ENCODE measurements at regions not wholly inside any gene's neighbourhood (a gene's known extent, or its start where the extent isn't known, plus 50 kb on each side); places are given as distances from the start of the nearest gene placed in this dataset.
A peak's percentile ranks its signal among the peaks of the same experiment; 100 is the strongest.

DNA sequence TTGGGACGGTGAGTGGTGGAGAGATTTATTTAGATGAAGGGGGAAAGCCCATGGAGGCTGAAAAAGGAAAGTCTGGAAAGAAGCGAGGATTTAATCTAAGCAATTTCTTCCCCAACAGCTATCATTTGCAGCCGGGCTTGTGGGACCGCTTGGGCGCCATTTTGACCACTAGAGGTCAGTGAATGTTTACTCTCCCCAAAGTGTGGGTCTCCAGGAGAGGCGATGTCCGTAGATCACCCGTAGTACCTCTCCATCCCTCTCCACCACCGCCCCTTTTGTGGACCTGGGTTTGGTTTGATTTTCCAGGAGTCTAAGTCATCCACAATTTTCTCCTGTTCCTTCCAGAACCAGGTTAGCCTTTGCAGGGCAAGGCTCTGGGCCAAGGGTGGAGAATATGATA is 91.2 kb upstream of the PARP11 start:
- H3K27ac ChIP-seq (ENCODE audit: low read depth, low read length, poor library complexity, severe bottlenecking), result no peak overlapping the region

DNA sequence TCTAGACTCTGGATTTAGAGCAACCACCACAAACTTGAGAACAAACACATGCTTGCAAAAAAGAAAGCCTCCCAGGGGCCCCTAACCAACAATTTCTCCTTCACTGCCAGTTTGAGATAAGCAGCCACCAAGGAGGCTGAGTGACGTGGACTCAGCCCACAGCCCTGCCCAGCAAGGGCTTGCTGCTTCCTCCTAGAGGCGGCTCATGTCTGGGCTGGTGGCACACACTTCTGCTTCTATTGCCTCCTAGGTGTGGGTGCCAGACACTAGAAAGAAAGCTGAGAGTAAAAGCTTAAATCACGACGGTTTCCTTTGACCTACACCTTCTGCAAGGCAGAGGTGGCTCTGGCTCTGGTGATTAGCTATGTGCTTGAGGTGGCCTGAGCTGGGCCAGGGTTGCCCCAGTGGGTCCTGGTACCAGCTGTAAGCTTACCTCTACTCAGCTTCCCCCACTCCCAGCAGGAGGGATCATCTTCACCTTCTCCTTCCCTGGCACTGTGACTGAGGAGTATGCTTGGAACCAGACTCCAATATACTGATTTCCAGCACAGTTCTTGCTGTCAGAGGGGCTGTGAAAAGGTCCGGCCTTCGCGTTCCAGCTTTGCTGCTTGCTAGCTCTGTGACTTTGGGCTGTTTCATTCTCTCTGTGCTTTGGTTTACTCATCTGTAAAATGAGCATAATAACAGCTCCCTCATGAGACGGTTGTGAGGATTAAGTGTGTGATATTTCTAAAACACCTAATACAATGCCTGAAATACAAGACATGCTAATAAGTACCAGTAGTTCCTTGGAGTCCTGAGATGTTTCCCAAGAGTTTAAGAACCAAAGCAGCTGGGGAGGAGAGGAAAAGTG is 89.7 kb upstream of the PARP11 start:
- Histone ChIP-seq H3K27ac (ENCODE audit: low read depth, low read length, poor library complexity, severe bottlenecking) (no peak overlapping the region), H3K36me3 (ENCODE audit: insufficient read depth, low read length, poor library complexity, severe bottlenecking) (no peaks in the 10 kb centered on the region), H3K4me1 (ENCODE audit: insufficient read depth, low read length, poor library complexity, severe bottlenecking) (no peaks in the 10 kb centered on the region), H3K4me3 (ENCODE audit: low read depth, low read length, poor library complexity, severe bottlenecking) (no peak overlapping the region), H3K9me3 (ENCODE audit: low read depth, low read length, poor library complexity, severe bottlenecking) (no peaks in the 10 kb centered on the region), H3K27me3 (replicated peaks; ENCODE audit: insufficient read depth, low read depth, low read length, poor library complexity) (no peaks in the 10 kb centered on the region)
- intact Hi-C loops (cut with micrococcal nuclease; ENCODE audit: unreplicated experiment), result no loop called here
- no peak for DNase-seq (ENCODE audit: low spot score)
- CTCF ChIA-PET, result interaction anchor here (0.6 kb wide), 1 partner anchor 97 kb away, joined by 3 read pairs; no protein-coding TSS in a partner anchor
- POLR2A ChIA-PET (ENCODE audit: low non-redundant PET), result no interaction called here
- TF ChIP-seq CTCF (conservative IDR thresholded peaks at IDR 0.05; ENCODE audit: low read depth, low read length) (no peak), EZH2 (IDR thresholded peaks at IDR 0.05; ENCODE audit: borderline replicate concordance, low read depth, low read length, poor library complexity, severe bottlenecking) (no peak)
- BruUV-seq (replicated peaks), result no TSS peak

More for the DNA sequence above, 91.2 kb upstream of the PARP11 start:
- no peaks in the 10 kb centered on the region for H3K36me3 ChIP-seq (ENCODE audit: insufficient read depth, low read length, poor library complexity, severe bottlenecking)
- no peak overlapping the region for H3K4me3 ChIP-seq (ENCODE audit: low read depth, low read length, poor library complexity, severe bottlenecking)
- peak; percentile 30; the same call in 1 of the 2 replicates for TF ChIP-seq CTCF (conservative IDR thresholded peaks at IDR 0.05; ENCODE audit: low read depth, low read length)
- TF ChIP-seq EZH2 (IDR thresholded peaks at IDR 0.05; ENCODE audit: borderline replicate concordance, low read depth, low read length, poor library complexity, severe bottlenecking), result no peak
- H3K27me3 ChIP-seq (replicated peaks; ENCODE audit: insufficient read depth, low read depth, low read length, poor library complexity), result no peaks in the 10 kb centered on the region
- H3K4me1 ChIP-seq (ENCODE audit: insufficient read depth, low read length, poor library complexity, severe bottlenecking), result no peaks in the 10 kb centered on the region
- CTCF ChIA-PET, result interaction anchor here (0.5 to 0.6 kb wide), 2 partner anchors 106 to 387 kb away, joined by 3 to 13 read pairs; no protein-coding TSS in a partner anchor
- POLR2A ChIA-PET (ENCODE audit: low non-redundant PET), result no interaction called here
- no peaks in the 10 kb centered on the region for H3K9me3 ChIP-seq (ENCODE audit: low read depth, low read length, poor library complexity, severe bottlenecking)
- no TSS peak for BruUV-seq (replicated peaks)
- DNase-seq (ENCODE audit: low spot score), result peak; percentile 2
- intact Hi-C loops (cut with micrococcal nuclease; ENCODE audit: unreplicated experiment), result no loop called here

DNA sequence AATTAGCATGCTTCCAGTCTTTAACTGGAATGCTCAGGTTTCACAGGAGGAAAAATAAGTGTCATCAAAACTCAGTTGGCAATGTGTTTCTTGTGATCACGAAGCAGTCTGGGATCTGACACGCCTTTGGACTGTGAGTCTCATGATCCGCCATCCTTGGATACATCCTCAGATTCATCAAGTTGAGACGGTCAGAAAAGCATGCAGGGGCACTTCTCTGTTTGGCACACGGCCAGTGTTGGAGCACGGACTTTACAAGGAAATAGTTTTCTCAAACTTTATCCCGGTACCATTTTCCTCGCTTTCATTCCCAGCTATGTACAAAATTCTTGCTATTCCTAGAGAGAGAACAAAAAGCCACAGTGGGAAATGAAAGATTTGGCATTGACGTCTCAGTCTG is 88.4 kb upstream of the PARP11 start:
- ChIA-PET POLR2A (ENCODE audit: low non-redundant PET) (no interaction called here), CTCF (no interaction called here)
- Histone ChIP-seq H3K27ac (ENCODE audit: low read depth, low read length, poor library complexity, severe bottlenecking) (no peak overlapping the region), H3K9me3 (ENCODE audit: low read depth, low read length, poor library complexity, severe bottlenecking) (no peaks in the 10 kb centered on the region), H3K4me1 (ENCODE audit: insufficient read depth, low read length, poor library complexity, severe bottlenecking) (no peaks in the 10 kb centered on the region), H3K36me3 (ENCODE audit: insufficient read depth, low read length, poor library complexity, severe bottlenecking) (no peaks in the 10 kb centered on the region), H3K27me3 (replicated peaks; ENCODE audit: insufficient read depth, low read depth, low read length, poor library complexity) (no peaks in the 10 kb centered on the region), H3K4me3 (ENCODE audit: low read depth, low read length, poor library complexity, severe bottlenecking) (no peak overlapping the region)
- intact Hi-C loops (cut with micrococcal nuclease; ENCODE audit: unreplicated experiment), result no loop called here
- TF ChIP-seq CTCF (conservative IDR thresholded peaks at IDR 0.05; ENCODE audit: low read depth, low read length), result no peak
- no peak for TF ChIP-seq EZH2 (IDR thresholded peaks at IDR 0.05; ENCODE audit: borderline replicate concordance, low read depth, low read length, poor library complexity, severe bottlenecking)
- DNase-seq (ENCODE audit: low spot score), result no peak
- BruUV-seq (replicated peaks), result no TSS peak

Measured in A673 (cell line).